DMS114 treated with DMSO at 0.1 percent for 48 hours (cell line): ENCODE measurements at regions not wholly inside any gene's neighbourhood (a gene's known extent, or its start where the extent isn't known, plus 50 kb on each side); places are given as distances from the start of the nearest gene placed in this dataset.
"Not testable (repeated sequence)": the region's sequence is repeated elsewhere in the genome, so short reads cannot be mapped to it uniquely, and the experiment has no call there.

Source experiments
- DNase-seq: peaks from one replicate; lab custom pipeline; 2025; ENCODE audit not compliant: unreplicated experiment; lab: John Stamatoyannopoulos, UW

DNA sequence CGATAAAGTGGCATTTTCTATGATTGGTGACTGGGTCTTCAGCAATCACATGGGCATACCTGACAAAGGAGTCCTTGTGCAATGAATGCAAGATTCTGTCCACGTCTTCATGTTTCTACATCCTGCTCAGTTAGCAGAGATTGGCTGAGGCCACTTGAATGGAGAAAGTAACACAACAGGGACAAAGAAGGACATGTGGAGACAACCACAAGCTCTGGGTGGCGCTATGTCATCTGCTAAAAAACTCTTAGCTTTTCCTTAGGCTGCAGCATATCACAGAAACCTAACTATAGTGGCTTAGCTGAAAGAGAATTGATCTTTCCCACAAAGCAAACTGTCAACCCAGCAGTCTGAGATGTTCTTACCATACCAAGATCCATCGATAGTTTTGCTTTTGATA, 1109.7 kb downstream of the SOCS6 start:
- DNase-seq = no peak

DNA sequence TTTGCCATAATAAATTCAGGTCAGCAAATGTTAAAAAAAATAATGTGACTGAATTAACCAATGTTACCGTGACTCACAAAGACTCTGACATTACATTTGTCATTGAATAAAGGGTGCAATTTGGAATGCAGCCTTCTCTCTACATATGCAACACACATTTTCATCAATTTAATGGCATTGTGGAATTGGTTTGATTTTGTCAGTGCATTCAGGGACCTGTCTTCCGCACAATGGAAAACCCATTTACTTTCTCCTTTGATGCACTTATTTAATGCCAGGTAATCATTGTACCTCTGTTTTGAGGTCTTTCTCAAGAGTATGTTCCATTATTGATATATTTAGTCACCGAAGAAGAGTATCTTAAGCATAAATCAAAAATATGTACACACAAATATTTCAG, 1099.3 kb downstream of the SOCS6 start:
- DNase-seq = no peak

DNA sequence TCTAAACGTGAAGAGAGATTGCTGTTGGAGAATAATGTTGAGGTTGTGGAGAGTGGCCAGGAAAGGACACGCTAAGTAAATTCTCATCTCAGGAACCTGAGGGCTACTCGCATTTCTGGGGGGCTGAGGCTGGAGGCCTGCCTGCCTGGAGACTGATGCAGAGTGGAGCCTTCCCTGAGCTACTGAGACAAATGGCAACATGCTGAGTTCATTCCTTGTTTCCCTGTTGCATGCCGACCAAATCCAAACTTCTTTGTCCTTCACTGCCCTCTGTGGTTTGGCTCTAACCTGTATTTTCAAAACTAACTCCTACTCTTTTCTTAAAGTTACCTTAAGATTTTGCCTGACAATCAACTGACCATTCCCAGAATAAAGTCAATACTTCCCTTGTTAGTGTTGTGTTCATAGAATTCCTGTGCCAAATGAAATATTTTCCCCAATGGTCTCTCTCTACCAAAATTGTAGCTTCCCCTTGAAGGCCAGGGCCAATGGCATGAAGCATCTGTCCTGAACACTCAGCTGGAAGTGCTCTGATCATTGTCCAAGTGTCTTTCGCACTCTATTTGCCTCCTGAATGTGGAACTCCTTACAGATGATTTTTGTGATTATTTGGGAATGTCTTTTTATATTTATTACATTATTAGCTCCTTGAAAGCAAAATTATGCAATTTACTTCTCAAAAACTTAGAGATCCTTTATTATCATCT, 1085.6 kb downstream of the SOCS6 start:
- DNase-seq = no peak

DNA sequence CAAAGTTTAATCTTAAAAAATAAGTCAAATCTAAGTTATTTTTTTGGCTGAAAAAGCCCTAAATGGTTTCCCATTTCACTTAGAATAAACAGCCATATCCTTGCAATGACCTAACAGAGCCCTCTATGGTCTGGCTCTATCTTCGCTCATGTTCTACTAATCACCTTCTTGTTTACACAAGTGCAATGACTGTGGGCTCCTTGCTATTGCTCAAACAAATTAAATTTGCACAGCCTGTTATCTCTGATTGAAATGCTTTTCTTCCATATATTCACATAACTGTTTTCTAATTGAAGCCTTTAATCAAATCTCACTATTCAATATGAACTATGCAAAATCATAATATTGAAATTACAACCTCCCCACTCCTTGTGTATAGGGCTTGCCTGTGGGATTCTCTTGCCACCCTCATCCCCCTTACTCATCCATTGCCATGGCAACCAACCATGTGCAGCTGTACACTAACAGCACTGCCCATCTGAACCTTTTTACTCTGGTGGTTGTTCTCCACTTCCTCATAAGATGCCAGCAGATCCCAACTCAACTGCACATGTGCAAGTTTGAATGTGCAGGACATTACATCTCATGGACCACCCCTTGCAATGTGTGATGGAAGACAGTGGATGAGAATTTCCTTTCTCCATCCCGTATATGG, 1083.2 kb downstream of the SOCS6 start:
- no peak for DNase-seq

DNA sequence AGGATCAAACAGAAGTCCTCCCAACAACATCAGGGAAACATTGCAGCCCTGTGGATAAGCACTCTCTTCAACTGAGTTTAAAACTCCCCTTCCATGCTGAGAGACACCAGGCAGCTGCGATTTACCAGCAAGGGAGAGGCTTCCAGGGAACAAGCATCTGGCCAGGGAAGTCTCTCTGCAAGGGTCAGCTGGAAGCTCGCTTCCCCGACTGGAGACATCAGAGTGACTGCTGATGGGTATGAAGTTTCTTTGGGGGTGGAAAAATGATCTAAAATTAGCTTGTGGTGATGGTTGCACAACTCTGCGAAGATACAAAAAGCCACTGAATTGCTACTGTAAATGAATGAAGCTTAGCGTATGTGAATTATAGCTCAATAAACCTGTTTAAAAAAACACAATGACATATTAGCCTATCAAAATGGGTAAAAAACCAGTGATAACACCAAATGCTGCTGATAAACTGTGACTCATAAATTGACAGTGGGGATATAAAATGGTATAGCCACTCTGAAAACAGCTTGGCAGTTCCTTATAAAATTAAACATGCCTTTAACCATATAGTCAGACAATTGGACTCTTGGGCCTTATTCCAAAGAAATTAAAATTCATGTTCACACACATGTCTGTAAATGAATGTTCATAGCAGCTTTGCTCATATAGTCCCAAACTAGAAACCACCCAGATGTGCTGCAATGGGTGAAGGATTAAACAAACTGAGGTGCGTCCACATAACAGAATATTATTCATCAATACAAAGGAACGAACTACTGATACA, 1082.0 kb downstream of the SOCS6 start:
- DNase-seq = no peak

DNA sequence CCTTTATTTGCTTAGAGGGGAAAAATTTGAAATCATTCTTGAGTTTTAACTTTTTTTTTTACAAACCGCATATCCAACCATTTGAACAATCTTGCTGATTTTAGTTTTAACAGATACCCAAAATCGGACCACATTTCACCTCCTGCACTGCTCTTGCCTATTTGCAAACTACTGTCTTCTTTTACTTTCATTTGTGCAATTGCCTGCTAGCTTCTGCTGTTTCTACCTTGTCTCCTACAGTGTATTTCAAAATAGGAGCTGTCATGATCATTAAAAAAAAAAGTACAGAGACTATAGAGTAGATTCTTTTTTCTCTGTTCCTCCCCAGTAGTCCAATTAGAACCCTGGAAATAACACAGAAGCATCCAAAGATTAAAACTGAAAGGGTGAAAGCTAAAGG, 1081.2 kb downstream of the SOCS6 start:
- no peak for DNase-seq

DNA sequence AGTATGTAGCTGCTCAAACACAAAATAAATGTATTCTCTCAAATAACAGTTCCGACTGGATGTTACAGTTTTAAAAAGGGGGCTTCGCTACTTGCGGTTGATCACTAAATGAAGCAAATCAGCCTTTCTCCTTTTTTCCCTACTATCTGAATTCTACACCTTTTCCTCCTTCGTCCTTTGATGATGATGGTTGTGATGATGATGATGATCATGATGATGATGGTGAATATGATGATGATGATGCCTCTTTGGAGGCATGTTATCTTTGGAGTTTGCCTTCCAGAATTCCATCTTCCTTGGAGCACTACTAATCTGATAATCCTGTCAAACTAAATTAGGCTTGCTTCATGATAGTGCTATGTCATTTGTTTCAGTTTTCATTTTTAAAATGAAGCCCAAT, 1073.3 kb downstream of the SOCS6 start:
- DNase-seq = no peak

DNA sequence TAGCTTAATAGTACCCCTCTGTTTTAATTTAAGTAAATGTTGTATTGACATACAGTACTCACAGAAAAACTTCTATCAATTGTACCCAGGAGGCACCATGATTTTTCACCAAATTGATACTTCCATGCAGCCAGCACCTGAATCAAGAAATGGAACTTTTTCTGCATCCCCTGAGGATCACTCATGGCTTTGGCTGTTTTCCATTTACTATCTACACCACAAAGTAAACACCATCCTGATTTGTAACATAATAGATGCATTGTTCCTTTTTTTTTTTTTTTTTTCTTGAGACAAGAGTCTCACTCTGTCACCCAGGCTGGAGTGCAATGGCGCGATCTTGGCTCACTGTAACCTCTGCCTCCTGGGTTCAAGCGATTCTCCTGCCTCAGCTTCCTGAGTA, 1066.8 kb downstream of the SOCS6 start:
- not testable (repeated sequence) for DNase-seq

DNA sequence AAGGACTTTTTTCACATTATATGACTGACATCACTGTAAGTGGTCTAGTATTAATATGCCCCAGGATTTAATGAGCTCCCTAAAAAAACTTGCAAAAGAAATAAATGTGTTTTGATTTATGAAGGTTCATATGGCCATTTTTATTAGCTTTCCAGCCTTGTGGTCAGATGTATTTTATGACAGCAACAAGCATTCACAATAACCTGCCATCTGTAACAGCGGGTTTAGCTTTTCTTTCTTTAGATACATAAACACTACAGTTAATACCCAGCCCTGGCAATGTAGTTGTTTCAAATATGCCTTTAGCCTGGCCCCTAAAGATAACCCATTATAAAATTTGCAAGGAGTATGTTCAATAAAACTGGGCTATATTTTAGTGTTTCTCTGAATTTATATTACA, 1063.8 kb downstream of the SOCS6 start:
- no peak for DNase-seq

DNA sequence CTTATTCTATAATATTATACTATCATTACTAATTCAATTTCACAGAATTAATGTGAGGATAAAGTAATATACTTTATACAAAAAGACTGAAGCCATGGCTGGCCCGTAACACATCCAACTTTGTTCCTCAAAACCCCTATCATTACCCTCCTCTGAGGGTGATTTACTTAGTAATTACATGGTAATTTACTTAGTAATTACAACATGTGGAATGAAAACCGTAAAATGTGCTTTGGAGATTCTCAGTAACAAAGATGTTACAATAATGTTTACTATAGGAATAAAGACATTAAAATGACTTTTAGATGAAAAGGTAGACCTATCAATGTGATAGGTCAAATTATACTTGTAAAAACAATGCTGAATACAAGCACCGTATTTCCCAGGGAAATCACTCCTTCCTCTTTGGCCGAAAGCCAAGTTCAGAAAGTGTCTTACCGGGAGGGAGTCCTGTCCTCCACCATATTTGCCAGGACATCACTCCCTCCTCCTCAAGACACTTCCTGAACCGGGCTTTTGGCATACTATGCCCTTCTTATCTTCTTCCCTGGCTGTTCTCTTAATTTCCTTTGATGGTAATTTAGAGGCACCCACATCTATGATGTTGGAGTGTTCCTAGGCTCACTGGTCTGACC, 1047.8 kb downstream of the SOCS6 start:
- no peak for DNase-seq

DNA sequence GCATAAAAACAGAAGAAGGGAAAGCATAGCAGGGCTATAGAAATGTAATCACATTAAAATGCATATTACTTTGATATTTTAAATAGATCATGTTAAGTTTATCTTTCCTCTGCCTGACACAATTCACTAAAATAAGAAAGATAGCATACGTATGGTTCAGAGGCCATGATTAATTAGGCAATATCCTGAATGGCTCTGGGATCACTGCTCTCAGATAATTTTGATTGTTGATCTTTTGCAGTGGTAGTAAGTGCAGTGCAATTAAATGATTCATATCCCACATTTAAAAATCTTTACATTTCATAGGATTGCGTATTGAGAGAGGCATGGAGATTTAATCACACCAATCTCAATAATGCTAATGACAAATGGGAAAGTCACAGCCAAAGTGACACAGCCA, 1040.7 kb downstream of the SOCS6 start:
- DNase-seq = no peak

DNA sequence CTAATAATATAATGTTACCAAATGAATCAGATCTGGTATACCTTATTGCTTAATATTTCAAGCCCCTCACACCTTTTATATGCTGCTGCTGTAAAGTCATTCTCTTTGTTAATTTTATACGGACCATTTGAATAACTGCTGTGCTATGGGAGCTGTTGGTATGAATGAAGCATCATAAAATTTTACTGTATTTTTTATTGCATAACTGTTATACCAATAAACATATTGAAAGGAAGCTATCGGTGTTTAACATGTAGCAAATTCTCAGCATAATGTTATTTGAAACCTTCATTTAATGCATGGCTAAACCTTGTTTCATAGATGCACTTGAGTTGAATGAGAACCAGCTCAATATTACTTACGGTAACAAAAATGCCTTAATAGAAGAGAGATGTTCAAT, 1040.3 kb downstream of the SOCS6 start:
- DNase-seq = no peak

DNA sequence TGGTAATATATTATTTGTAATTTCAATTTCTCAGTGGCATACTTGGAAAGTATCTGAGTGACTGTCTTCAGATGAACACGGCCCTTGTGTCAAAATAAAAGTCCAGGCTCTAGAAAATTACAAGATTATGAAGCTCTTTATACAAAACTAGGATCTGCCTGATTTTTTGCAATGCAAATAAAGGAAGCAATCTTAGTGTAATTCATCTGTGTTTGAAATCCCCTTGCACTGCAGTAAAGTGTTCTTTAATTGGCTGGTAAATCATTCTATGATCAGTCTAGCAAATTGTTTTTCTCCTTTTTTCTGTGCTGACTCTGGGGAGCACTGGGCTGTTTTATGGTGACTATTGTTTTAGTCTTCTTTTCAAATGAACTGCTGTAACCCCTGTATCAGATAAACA, 1039.0 kb downstream of the SOCS6 start:
- no peak for DNase-seq

DNA sequence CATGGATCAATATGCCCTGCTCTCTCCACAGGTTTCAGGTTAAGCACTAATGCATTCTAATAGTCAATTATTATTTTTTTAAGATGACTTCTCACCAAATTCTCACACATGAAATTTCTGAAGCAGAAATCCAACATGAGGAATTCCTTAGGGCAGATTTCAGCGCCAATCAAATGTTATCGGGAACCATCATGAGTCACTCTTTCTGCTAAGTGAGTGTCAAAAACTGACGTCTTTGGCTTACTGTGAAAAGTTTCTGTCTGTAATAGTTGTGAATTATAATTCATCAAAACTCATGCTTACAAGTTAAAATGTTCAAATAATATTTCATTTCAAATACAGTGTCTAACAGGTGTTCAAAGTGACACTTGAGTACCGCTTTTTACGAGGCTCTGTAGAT, 1038.6 kb downstream of the SOCS6 start:
- no peak for DNase-seq

DNA sequence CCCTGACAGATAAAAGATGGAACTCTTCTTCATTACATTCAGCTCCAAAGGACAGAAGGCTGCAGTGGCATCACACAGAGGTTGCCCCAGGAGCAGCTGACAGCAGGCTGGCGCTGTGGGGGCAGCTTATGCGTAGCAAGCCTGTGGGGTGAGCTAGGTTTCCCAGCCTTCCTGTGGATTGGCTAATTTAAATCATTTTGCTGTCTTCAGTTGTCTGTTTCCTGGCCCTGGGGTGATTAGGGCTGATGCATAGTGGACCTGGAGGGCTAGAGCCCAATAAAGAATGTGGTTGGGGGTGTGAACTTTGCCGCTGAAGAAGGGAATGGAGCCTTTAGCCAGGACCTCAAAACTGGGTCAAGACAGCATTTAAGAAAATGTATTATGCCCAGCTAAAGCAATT, 1038.0 kb downstream of the SOCS6 start:
- no peak for DNase-seq

DNA sequence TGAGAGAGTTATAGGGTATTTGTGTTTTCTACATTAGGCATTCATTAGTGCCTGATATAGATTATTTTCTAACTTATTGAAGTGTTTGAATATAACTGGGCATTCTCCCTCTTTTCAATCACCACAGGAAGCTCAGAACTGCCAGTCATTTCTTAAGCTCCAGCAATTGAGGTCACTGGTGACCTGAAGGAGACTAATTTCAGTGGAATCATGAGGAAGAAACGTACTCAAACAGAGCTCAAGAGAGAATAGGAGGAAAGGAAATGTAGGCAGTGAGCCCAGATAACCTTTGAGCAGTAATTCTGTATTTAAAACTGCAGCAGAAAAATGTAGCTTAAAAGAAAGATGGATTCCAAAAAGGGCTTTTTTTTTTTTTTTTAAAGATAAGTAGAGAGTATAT, 1035.5 kb downstream of the SOCS6 start:
- DNase-seq = no peak

DNA sequence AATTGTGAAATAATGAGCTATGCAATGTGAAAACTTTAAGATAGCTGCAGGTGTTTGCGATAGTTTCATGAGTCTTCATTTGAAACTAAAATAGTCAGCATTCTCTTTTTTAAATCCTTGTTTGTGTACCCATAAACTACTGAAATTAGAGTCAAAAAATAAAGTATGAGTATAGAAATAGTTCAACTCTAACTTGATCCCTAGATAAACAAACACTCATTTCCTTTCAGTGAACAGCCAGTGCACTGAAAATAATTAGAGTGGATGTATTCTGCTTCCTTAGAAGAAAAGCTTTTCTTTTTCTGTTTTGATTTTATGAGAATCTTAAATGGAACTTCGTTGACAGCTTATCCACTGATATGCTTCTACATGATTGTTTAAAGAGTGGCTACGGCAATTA, 1033.4 kb downstream of the SOCS6 start:
- no peak for DNase-seq

DNA sequence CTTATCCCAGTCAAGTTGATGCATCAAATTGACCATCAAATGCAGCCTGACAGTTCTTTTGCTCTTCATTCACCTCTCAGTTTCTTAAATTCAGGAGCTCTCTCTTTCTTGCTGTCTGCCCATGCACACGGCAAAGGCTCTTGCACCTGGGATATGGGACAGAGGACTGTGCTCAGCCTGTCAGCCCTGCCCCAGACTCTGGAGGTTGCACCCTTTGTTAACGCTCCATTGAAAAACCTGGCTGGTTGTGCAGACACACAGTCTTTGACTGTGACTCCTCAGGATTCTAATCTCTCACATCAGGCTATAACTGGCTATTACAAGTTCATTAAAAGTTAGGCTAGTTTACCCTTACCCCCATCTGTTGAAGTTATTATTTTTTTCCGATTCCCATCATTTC, 1032.5 kb downstream of the SOCS6 start:
- no peak for DNase-seq

DNA sequence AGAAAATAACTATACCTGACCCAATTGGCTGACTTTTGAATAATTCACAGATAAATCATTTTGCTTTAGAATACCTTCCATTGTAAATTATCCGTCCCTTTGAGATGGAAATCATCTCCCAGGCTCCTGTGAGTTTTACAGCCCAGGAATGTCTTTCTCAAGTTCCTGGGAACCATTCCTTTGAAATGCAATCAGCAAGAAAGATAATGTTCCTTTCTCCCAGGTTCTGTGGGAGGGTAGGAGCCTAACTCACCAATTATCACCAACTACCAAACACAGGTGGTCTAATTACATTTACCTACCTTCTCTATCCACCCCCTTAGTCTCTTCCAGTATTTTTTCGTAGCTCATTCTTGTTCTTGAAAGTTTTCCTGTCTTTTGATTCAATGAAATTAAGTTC, 1016.0 kb downstream of the SOCS6 start:
- no peak for DNase-seq

DNA sequence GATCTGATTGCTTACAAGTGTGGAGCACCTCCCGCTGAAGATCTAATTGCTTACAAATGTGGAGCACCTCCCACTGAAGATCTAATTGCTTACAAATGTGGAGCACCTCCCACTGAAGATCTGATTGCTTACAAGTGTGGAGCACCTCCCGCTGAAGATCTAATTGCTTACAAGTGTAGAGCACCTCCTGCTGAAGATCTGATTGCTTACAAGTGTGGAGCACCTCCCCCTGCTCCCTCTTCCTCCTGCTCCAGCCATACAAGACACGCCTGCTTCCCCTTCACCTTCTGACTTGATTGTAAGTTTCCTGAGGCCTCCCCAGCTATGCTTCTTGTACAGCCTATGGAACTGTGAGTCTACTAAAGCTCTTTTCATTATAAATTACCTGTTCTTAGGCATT, 1014.9 kb downstream of the SOCS6 start:
- DNase-seq = not testable (repeated sequence)

DNA sequence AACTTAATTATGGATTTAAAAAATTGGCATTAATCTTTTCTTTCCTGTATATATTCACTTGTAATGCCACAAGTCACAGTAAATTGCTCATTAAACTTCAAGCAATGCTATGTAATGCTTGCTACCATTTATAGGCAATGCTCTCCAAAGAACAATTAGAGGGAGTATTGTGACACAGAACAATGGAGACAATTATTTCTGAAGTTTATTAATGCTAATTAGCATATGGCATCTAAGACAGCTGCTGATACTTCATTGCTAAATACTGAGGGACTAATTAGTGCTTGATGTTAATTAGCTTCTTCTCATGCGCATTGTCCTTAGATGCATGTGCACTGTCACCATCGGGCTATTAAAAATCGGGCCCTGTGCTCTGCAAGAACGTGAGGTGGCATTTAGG, 1012.8 kb downstream of the SOCS6 start:
- no peak for DNase-seq

DNA sequence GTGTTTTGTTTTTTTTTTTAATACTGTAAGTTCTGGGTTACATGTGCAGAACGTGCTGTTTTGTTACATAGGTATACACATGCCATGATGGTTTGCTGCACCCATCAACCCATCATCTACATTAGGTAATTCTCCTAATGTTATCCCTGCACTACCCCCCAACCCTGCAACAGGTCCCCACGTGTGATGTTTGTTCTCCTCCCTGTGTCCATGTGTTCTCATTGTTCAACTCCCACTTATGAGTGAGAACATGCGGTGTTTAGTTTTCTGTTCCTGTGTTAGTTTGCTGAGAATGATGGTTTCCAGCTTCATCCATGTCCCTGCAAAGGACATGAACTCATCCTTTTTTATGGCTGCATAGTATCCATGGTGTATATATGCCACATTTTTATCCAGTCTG, 1005.4 kb downstream of the SOCS6 start:
- not testable (repeated sequence) for DNase-seq
